GM12878 (cell line): ENCODE measurements at regions not wholly inside any gene's neighbourhood (a gene's known extent, or its start where the extent isn't known, plus 50 kb on each side); places are given as distances from the start of the nearest gene placed in this dataset.

ENCODE experiments used
- CTCF ChIP-seq, 3 experiments: IDR thresholded peaks in 2 of 3; conservative IDR thresholded peaks in 1 of 3; 2 replicates each; pipeline ENCODE4 v1.5.1; 2011; ENCODE audit warnings: low read depth in 3 of 3, low read length in 3 of 3, mild to moderate bottlenecking in 3 of 3, control low read depth in 2 of 3, moderate library complexity in 2 of 3, inconsistent platforms in 1 of 3, mixed read lengths in 1 of 3; ENCODE audit not compliant: control insufficient read depth in 2 of 3, insufficient read depth in 1 of 3; ENCODE audit errors: extremely low read depth in 1 of 3
- EZH2 ChIP-seq: IDR thresholded peaks from 2 replicates; pipeline ENCODE4 v1.6.1; 2012; ENCODE audit warnings: low read depth, mild to moderate bottlenecking, control low read depth, inconsistent platforms, low read length, borderline replicate concordance; ENCODE audit not compliant: control insufficient read depth
- MXI1 ChIP-seq: fragments of 150-350 bp; IDR thresholded peaks from 2 replicates; pipeline ENCODE4 v1.6.1; 2011; ENCODE audit warnings: low read depth, mild to moderate bottlenecking, inconsistent platforms, low read length, improper control_type of control experiment
- POLR2A ChIP-seq: IDR thresholded peaks from 2 replicates; pipeline ENCODE4 v1.6.1; 2011; ENCODE audit warnings: low read depth, mild to moderate bottlenecking, low read length
- SIN3A ChIP-seq: IDR thresholded peaks from 2 replicates; pipeline ENCODE4 v1.6.1; 2012; ENCODE audit warnings: low read depth, low read length, improper control_type of control experiment
- TF ChIP-seq, protein P1 (sequence below): IDR thresholded peaks from 2 replicates; pipeline ENCODE4 v1.6.1; 2012; ENCODE audit warnings: low read depth, low read length, improper control_type of control experiment
- TF ChIP-seq, protein P2 (sequence below): fragments of 150-350 bp; IDR thresholded peaks from 2 replicates; pipeline ENCODE4 v1.6.1; 2014; ENCODE audit warnings: mild to moderate bottlenecking, low read depth, low read length
- TF ChIP-seq, protein P3 (sequence below): fragments of 450-650 bp; IDR thresholded peaks from 2 replicates; pipeline ENCODE4 v1.6.1; 2017; ENCODE audit warnings: mild to moderate bottlenecking
- TF ChIP-seq, protein P4 (sequence below): IDR thresholded peaks from 2 replicates; pipeline ENCODE4 v1.6.1; 2011; ENCODE audit warnings: borderline replicate concordance, low read depth, mild to moderate bottlenecking, moderate library complexity, mixed read lengths, low read length; ENCODE audit not compliant: insufficient read depth; ENCODE audit errors: extremely low read length

- TF ChIP-seq MXI1 (no peak), CTCF (IDR thresholded peaks at IDR 0.05 in 2 of 3, conservative IDR thresholded peaks at IDR 0.05 in 1 of 3; ENCODE audit: control insufficient read depth in 2 of 3, extremely low read depth in 1 of 3, insufficient read depth in 1 of 3, low read depth in 3 of 3, low read length in 3 of 3) (no peak), SIN3A (no peak), EZH2 (no peak), POLR2A (no peak)
- TF ChIP-seq, protein P1, sequence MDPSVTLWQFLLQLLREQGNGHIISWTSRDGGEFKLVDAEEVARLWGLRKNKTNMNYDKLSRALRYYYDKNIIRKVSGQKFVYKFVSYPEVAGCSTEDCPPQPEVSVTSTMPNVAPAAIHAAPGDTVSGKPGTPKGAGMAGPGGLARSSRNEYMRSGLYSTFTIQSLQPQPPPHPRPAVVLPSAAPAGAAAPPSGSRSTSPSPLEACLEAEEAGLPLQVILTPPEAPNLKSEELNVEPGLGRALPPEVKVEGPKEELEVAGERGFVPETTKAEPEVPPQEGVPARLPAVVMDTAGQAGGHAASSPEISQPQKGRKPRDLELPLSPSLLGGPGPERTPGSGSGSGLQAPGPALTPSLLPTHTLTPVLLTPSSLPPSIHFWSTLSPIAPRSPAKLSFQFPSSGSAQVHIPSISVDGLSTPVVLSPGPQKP: no peak
- TF ChIP-seq, protein P2, sequence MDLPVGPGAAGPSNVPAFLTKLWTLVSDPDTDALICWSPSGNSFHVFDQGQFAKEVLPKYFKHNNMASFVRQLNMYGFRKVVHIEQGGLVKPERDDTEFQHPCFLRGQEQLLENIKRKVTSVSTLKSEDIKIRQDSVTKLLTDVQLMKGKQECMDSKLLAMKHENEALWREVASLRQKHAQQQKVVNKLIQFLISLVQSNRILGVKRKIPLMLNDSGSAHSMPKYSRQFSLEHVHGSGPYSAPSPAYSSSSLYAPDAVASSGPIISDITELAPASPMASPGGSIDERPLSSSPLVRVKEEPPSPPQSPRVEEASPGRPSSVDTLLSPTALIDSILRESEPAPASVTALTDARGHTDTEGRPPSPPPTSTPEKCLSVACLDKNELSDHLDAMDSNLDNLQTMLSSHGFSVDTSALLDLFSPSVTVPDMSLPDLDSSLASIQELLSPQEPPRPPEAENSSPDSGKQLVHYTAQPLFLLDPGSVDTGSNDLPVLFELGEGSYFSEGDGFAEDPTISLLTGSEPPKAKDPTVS: no peak
- TF ChIP-seq, protein P3, sequence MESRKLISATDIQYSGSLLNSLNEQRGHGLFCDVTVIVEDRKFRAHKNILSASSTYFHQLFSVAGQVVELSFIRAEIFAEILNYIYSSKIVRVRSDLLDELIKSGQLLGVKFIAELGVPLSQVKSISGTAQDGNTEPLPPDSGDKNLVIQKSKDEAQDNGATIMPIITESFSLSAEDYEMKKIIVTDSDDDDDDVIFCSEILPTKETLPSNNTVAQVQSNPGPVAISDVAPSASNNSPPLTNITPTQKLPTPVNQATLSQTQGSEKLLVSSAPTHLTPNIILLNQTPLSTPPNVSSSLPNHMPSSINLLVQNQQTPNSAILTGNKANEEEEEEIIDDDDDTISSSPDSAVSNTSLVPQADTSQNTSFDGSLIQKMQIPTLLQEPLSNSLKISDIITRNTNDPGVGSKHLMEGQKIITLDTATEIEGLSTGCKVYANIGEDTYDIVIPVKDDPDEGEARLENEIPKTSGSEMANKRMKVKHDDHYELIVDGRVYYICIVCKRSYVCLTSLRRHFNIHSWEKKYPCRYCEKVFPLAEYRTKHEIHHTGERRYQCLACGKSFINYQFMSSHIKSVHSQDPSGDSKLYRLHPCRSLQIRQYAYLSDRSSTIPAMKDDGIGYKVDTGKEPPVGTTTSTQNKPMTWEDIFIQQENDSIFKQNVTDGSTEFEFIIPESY: no peak
- TF ChIP-seq, protein P4, sequence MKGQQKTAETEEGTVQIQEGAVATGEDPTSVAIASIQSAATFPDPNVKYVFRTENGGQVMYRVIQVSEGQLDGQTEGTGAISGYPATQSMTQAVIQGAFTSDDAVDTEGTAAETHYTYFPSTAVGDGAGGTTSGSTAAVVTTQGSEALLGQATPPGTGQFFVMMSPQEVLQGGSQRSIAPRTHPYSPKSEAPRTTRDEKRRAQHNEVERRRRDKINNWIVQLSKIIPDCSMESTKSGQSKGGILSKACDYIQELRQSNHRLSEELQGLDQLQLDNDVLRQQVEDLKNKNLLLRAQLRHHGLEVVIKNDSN: no peak
These were observed 217.9 kb upstream of the ZNF217 start for GRCh38 chr20:53811577-53811976.
